SK-N-DZ (cell line): ENCODE measurements at regions not wholly inside any gene's neighbourhood (a gene's known extent, or its start where the extent isn't known, plus 50 kb on each side); places are given as distances from the start of the nearest gene placed in this dataset.
"Not testable (repeated sequence)": the region's sequence is repeated elsewhere in the genome, so short reads cannot be mapped to it uniquely, and the experiment has no call there.

Experiments
- DNase-seq: peaks from one replicate; pipeline ENCODE4 v3.0.0-alpha.2; 2015; ENCODE audit warnings: low spot score

DNA sequence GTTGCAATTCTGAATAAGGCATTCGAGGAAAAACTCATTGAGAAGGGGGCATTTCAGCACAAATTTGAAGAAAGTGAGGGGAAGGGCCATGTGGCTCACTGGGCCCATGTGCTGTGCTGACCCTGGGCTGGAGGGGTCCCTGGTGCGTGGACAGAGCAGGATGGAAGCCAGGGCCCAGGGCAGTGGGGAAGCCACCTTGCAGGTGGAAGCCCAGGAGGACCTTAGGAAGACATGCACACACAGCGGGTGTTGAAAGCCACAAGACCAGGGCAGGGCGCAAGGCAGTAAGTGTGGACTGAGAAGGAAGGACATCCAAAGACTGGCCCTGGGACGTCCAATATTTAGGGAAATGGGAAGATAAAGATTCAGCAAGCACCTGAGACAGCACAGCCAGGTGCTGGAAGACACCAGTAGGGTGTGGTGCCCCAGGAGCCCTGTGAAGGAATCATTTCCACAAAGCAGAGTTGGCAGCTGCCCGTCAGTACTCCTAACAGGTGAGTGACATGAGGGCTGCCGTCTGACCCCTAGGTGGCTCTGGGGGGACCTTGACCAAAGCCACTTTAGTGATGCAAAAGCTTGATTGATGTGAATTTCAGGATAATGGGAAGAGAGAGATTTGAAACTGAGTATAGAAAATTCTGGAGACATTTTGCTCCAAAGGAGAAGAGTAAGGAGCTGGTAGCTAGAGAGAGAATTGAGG, 254.4 kb upstream of the EXOC2 start:
- DNase-seq, result no peak

DNA sequence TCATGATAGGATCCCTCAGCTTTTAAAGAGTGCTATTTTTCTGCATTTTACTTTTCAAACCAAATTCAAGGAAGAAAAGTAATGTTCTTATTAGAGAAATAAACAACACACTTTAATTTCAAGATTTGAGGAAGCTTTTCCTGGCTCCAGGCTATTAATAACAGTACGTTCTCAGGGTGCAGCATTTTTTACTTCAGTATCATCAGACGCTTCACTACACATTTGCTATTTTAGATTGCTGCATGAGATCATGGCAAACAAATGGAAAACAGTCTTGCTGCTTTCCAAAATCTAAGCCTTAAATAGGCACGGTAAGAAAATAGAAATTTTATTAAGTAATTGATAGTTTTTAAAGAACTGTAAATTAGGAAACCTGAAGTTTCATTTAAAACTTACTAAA, 253.6 kb upstream of the EXOC2 start:
- DNase-seq, result no peak

DNA sequence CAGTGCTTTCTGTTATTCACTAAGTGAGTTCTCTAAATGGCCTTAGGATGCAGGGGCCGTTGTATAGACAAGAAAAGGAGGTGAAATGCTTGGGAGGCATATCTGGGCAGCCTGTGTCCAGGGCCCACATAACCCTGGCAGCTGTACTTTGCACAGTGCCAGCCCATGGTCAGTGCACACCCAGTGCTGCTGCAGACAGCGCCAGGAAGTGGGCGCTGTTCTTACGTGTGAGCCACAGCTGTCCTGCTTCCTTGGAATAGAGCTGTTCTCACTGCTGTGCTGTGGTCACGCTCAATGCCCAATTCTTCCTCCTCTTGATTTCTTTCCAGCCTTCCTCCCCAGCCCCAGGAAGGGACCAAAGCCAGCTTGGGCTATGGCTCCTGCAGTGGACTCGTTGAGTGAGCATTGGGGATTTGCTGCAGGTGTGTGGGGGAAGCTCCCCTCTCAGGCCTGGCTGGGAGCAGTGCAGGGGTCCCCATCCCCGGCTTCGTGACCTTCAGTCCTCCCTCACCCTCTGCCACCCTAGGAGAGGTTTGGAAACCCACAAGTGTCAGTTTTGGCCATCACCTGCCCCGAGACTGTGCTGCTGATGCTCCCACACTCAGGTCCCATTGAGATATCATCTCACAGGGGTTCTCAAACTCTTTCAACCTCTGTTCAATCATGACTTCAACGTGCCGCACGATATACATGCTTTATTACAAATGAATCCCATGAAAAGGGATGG, 246.8 kb upstream of the EXOC2 start:
- no peak for DNase-seq

DNA sequence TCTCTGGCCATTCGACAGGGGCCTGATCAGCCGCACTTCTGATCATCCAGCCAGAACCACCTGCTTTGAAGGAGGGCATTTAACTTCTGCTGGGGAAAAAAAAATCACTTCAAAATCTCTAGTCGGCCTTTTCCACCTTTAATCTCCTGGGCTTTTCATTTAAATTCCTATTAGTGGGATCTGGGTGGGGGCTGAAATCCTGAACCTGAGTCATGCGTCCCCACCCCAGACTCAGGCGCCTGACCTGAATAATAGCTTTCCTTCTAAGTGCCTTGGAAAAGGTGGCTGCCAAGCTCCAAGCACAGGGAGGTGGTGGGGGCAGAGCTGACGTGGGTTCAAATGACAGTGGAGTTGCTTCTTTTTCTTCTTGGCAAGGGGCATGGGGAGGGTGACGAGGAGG, 246.0 kb upstream of the EXOC2 start:
- no peak for DNase-seq

DNA sequence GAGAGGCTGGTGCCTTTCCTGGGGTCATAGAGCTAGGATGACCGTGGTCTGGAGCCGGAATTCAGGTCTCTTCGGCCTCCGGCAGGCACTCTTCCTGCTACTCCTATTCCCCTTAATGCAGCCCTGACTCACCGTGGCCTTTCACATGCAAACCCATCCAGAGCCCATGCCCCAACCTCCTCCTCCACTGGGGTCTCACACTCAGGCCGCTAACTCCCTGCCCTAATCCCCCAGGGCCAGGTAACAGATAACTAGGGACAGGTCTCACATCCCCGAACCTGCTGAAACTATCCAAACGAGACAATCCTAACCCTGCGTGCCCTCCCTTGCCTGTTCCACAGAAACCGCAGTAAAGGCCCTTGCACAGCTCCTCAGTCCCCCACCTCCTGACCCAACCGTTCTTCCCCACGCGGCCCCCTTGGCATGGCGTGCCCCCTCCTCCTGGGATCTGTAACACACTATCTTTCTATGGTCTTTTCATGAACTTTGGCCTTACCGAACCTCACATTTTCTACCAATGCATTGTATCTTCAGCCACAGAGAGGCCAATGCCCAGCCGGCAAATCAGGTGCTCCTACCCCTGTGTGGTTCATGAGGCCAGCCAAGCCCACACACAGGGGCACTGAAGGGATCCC, 245.4 kb upstream of the EXOC2 start:
- DNase-seq, result no peak

DNA sequence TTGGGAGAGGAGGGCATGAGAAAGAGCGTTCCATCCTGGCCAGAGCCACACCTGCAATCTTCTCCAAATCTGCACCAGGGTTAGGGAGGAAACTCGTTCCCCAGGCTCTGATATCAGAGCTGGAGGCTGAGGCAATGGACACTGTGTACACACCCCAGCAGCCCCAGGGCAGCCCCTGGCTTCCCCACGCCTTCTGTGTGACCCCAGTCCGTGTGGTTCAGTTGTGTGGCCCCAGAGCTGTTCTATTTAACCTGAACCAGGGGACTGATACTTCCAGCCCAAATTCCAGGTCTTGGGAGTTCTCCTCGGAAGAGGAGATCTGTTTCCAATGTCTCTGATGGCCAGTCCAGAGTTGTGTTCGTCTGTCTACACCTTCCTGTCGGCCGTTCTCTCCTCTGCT, 242.6 kb upstream of the EXOC2 start:
- DNase-seq, result no peak

DNA sequence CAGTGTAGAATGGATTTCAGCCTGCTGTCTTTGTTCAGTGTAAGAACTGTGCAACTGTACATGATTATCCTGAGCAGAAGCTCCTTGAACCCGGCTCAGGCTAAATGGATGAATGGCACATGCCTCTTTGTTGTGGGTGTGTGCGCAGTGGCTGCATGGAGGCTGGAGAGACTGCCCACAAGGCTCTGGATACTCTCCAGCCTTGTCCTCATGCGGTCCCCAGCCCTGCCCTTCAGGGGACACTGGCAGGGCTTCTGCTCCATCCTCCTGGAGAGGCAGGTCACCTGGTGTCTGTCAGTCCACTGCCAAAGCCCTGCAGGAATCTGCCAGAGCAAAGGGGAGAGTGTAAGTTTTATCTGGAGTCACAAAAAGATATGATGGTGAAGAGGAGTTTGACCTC, 241.7 kb upstream of the EXOC2 start:
- DNase-seq, result no peak

DNA sequence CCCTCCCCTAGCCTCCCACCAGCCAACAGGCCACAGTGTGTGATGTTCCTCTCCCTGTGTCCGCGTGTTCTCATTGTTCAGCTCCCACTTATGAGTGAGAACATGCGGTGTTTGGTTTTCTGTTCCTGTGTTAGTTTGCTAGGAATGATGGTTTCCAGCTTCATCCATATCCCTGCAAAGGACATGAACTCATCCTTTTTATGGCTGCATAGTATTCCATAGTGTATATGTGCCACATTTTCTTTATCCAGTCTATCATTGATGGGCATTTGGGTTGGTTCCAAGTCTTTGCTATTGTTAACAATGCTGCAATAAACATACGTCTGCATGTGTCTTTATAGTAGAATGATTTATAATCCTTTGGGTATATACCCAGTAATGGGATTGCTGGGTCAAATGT, 239.0 kb upstream of the EXOC2 start:
- not testable (repeated sequence) for DNase-seq

DNA sequence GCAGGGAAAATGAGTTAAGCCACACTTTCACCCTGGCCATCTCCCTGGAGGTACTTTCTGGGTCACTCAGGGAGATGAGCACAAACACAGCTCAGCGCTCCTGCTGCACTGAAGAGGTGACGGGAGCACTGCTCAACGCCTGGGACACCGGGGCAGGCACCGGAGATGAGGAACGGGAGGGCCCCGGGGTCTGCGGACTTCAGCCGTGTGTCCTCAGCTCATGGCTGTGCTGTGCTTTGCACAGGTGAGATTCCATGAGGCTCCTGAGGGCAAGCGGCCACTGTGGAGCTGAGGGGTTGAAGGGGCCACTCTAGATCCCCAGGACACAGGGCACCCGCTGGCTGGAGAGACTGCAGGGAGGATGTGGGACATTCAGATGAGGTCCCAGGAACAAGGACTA, 234.2 kb upstream of the EXOC2 start:
- no peak for DNase-seq

DNA sequence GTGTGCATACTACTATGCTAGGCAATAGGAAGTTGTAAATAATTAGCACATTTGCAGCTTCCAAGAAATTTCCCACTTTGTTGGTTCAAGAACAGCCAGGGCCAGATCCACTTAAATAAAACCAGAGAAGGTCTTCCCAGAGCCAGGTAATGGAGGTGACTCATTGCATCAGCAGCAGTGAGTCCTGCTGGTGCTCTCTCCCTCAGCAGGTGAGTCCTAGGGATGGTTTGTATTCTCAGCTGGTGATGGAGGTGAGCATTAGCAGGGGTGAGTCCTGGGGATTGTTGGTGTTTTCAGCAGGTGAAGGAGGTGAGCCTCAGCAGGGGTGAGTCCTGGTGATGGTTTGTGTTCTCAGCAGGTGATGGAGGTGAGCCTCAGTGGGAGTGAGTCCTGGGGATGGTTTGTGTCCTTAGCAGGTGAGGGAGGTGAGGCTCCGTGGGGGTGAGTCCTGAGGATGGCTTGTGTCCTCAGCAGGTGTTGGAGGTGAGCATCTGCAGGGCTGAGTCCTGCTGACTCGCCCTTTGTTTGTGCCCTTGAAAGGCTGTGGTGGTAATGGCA, 232.8 kb upstream of the EXOC2 start:
- no peak for DNase-seq

DNA sequence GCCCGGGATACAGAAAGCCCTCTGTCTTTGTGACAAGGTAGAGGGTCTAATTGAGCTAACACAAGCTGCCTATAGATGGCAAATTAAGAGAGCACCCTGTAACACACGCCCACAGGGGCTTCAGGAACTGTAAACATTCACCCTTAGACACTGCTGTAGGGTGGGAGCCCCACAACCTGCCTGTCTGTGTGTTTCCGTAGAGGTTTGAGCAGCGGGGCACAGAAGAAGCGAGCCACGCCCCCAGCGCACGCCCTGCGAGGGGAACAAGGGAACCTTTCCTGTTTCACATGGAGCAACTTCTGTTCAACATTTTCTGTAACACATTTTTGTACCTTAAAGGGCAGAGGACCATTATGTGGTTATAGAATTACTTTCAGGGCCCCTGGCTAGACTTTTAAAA, 231.7 kb upstream of the EXOC2 start:
- DNase-seq, result no peak

DNA sequence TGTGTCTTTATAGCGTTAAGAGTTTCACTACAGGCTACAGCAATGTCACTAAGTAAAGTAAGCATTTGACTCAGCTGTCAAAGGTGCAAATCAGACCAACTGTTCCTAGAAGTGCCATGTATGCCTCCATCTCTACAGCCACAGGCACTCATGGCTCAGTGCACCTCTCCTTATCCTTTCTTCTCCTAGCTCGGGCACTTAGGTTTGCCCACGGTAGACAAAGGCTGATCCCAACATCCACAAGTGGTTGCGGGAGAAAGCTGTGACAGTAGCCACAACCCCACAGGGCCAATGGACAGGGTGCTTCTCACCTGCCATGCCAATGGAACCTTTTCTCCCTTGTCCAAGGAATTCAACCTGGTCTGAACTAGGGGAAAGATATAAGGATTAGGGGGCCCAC, 228.5 kb upstream of the EXOC2 start:
- DNase-seq, result no peak

DNA sequence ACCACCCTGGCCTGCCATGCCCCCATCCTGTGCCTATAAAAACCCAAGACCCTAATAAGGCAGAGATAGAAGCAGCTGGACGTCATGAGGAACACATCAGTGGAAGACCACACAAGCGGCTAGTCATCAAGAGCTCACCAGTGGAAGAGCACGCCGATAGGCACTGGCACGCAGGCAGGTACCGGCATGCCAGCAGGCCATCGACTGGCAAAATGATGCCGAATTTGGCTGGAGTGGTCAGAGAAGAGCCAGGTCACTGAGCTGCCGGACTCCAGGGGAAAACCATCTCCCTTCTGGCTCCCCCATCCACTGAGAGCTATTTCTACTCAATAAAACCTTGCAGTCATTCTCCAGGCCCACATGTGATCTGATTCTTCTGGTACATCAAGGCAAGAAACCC, 227.6 kb upstream of the EXOC2 start:
- no peak for DNase-seq

DNA sequence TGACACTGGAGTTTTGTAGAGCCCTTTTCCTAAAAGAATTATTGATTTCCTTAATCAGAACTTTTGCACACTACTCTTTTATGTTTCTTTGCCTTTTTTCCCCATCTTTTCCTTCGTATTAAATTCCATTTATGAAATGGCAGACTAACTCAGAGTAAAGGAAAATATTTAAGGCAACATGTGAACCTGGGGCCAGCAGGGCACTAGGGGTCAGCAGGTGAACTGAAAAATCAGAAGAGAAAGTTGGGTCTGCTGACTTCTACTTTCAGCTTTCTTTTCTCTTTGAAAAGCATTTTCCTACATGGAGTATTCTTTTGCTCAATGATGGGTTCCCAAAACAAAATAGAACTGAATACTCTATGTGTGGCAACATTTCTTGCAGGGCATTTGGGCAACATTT, 226.6 kb upstream of the EXOC2 start:
- no peak for DNase-seq

DNA sequence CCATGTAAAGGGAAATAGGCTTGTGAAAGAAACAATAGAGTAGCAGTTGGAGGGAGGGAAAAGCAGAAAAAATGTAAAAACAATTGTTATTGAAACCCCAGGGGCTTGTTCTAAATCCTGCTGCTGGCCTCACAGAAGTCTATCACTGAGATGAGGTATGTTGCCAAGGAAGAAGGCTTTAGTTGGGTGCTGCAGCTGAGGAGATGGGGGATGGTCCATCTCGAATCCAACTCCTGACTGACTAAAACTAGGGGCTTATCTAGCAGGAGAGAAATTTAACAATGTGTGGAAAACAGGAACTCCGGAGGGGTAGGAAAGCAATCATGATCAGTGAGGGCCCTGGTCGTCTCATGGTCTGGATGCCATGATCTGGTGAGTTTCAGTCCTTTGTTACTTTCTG, 225.0 kb upstream of the EXOC2 start:
- no peak for DNase-seq

DNA sequence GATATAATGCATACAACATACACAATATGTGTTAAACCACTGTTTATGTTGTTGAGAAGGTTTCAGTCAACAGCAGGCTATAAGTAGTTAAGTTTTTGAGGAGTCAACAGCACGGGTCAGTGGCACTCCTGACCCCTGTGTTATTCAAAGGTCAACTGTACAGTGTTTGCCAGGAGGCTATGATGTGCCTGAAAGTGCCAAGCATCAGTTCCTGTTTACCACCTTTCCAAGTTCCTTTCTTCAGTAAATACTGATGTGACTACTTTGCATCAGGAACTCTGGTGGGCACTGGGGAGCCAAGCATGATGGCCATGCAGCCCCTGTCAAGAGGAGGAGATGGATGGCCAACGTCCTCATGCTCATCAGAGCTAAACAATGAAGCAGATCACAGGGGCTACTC, 224.4 kb upstream of the EXOC2 start:
- no peak for DNase-seq

DNA sequence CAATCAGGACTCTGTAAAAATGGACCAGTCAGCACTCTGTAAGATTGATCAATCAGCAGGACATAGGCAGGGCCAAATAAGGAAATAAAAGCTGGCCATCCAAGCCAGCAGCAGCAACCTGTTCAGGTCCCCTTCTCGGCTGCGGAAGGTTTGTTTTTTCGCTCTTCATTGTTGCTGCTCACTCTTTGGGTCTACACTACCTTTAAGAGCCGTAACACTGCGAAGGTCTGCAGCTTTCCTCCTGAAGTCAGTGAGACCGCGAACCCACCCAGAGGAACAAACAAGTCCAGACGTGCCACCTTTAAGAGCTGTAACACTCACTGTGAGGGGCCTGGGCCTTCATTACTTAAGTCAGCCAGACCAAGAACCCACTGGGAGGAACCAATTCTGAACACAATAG, 223.2 kb upstream of the EXOC2 start:
- no peak for DNase-seq

DNA sequence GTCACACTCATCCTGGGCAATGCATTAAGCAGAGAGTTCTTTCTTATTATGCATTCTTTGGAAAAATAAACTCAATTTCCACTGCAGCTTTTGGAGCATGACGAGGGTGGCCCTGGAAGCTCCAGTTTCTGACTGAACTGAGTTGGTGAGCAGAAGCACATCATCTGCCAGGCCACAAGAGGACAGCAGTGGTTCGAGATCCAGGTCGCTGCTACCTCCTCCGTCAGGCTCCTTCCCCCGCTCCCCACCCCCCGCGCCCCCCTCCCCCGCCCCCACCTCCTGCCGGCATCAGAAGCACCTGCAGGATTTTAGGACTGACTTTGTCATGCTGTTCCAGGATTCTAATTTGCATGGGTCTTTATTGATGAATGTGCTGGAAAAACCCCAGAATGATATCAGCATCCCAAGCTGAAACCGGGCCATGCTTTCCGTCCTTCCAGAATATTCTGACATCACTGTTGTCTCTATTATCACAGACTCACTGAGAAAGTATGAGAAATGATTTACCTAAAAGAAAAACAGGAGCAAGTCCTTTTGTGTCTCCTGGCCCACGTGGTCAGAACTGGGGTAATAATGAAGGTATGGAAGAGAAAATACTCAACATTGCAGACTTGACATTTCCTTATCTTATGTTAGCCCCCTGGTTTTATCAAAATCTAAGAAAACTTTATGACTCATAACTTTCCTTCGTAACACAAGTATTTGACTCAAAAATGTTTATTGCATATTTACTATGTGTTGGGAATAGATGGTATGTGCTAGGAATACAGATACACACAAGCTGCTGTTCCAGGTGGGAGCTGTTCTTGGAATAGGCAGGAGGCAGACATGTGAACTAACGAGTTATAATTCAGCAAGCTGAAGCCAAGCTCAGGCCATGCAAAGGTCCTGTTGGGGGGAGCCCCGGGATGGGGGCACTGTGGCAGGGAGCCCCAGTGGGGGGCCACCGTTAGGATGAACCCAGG, 220.2 kb upstream of the EXOC2 start:
- DNase-seq, result no peak

DNA sequence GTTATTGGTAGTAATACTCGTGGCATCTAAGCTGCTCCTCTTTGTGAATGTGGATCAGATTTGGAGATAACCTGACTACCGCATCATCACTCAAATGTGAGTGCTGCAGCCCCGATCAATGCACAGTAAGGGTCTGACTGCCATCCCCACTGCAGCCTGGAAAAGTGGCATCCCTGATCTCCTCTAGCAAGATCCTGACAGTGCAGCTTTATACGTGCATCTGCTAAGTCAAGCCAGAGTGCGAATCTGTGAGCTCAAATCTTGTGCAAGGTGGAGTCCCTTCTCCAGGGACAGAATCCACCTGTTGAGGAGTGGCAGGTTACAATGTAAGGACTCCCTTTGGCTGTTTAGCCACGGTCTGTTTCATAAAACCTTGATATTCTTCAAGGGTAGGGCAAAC, 215.0 kb upstream of the EXOC2 start:
- no peak for DNase-seq

DNA sequence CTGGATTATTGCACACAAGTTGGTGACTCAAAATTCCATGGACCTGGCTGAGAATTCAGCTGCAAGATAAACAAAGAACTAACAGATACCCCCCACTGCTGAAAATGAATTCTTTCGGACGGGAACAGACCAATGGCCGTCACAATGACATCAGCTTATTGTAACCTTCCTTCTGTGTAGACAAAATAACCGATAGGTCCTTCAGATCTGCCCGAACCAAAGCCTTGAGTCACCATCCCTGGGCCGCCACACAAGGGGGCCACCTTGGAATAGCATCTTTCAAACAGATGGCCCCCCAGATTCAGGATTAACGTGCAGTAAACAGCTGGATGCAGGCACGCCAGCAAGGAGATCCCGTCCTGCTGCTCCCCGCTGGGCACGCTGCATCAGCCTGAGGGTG, 214.0 kb upstream of the EXOC2 start:
- no peak for DNase-seq

DNA sequence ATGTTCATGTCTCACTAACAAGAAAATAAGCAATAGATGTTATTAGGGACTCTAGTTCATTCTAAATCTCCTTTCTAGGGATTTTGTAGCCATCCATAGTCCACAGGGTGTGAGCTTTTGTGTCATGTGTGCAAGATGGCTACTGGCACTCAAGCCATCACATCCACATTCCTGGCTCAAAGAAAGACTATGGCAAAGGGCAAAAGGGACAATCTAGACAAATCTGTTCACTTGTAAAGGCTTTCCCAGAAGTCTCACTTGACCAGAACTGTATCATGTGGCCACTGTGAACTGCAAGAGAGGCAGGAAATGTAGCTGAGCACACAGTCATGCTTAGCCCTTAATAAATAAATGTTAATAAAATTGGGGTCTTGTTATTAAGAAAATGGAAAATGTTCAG, 212.6 kb upstream of the EXOC2 start:
- peak; percentile 9 for DNase-seq

DNA sequence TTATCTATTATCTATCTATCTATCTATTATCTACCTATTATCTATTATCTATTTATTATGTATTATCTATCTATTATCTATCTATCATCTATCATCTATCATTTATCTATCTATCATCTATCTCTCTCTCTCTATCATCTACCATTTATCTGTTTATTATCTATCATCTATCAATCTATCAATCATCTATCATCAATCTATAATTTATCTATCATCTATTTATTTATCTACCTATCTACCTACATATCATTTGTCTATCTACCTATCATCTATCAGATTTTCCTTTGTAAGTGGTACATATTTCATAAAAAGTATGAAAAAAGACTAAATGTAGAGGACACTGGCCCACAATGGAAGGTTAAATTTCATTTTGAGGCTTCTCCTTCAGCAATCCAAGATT, 212.1 kb upstream of the EXOC2 start:
- DNase-seq, result no peak
